Neural progenitor cell (in vitro differentiated cells): ENCODE measurements at regions not wholly inside any gene's neighbourhood (a gene's known extent, or its start where the extent isn't known, plus 50 kb on each side); places are given as distances from the start of the nearest gene placed in this dataset.

Source experiments
- DNase-seq: peaks from one replicate; pipeline ENCODE4 v3.0.0-alpha.2; 2016; ENCODE audit warnings: low spot score
- H2AFZ ChIP-seq: fragments of 200-600 bp; sonication (generic); replicated peaks from 2 replicates; pipeline ENCODE4 v1.6.1; 2016; ENCODE audit warnings: antibody characterized with exemption
- H3F3A ChIP-seq: fragments of 200-600 bp; sonication (generic); 2 replicates; pipeline ENCODE4 v1.6.1; 2016; ENCODE audit warnings: antibody characterized with exemption, low read depth
- H3K27ac ChIP-seq: fragments of 200-600 bp; sonication (generic); 2 replicates; pipeline ENCODE4 v1.5.1; 2016; ENCODE audit warnings: mild to moderate bottlenecking
- H3K27me3 ChIP-seq: fragments of 200-600 bp; sonication (generic); 2 replicates; pipeline ENCODE4 v1.6.1; 2016; ENCODE audit warnings: mild to moderate bottlenecking, moderate library complexity
- H3K36me3 ChIP-seq: fragments of 200-600 bp; sonication (generic); 2 replicates; pipeline ENCODE4 v1.5.1; 2016
- H3K4me1 ChIP-seq: fragments of 200-600 bp; sonication (generic); 2 replicates; pipeline ENCODE4 v1.6.1; 2016; ENCODE audit warnings: mixed run types
- H3K4me2 ChIP-seq: fragments of 200-600 bp; sonication (generic); 2 replicates; pipeline ENCODE4 v1.6.1; 2016
- H3K4me3 ChIP-seq: fragments of 200-600 bp; sonication (generic); 2 replicates; pipeline ENCODE4 v1.5.1; 2016
- H3K79me2 ChIP-seq: fragments of 200-600 bp; sonication (generic); 2 replicates; pipeline ENCODE4 v1.6.1; 2016; ENCODE audit warnings: low read depth
- H3K9ac ChIP-seq: fragments of 200-600 bp; sonication (generic); 2 replicates; pipeline ENCODE4 v1.6.1; 2016
- H3K9me3 ChIP-seq: fragments of 200-600 bp; sonication (generic); 2 replicates; pipeline ENCODE4 v1.5.1; 2016; ENCODE audit warnings: low read depth
- H4K20me1 ChIP-seq: fragments of 200-600 bp; sonication (generic); 2 replicates; pipeline ENCODE4 v1.6.1; 2016; ENCODE audit warnings: low read depth
- H3K27ac Mint-ChIP-seq: 3 replicates; pipeline ENCODE4 v1.8.0; 2021; ENCODE audit warnings: mixed read lengths
- H3K27me3 Mint-ChIP-seq: 2 replicates; pipeline ENCODE4 v1.8.0; 2022; ENCODE audit warnings: low read depth, mild to moderate bottlenecking, inconsistent platforms, moderate library complexity, mixed read lengths; ENCODE audit not compliant: insufficient read depth
- H3K36me3 Mint-ChIP-seq: 3 replicates; pipeline ENCODE4 v1.8.0; 2021; ENCODE audit warnings: mixed read lengths
- H3K4me1 Mint-ChIP-seq: 3 replicates; pipeline ENCODE4 v1.8.0; 2021; ENCODE audit warnings: mixed read lengths
- H3K4me3 Mint-ChIP-seq: 3 replicates; pipeline ENCODE4 v1.8.0; 2021; ENCODE audit warnings: mild to moderate bottlenecking, moderate library complexity, mixed read lengths
- H3K9me3 Mint-ChIP-seq: 3 replicates; pipeline ENCODE4 v1.8.0; 2020; ENCODE audit warnings: mixed read lengths
- EZH2 ChIP-seq: fragments of 200-600 bp; sonication (generic); IDR thresholded peaks from 2 replicates; pipeline ENCODE4 v1.6.1; 2017; ENCODE audit warnings: antibody characterized with exemption, mild to moderate bottlenecking, moderate library complexity
- EZH2phosphoT487 ChIP-seq: fragments of 200-600 bp; sonication (generic); IDR thresholded peaks from 2 replicates; pipeline ENCODE4 v1.6.1; 2017; ENCODE audit warnings: antibody characterized with exemption
- TF ChIP-seq, protein P1 (sequence below): fragments of 200-600 bp; sonication (generic); IDR thresholded peaks from 2 replicates; pipeline ENCODE4 v1.5.1; 2017; ENCODE audit warnings: antibody characterized with exemption, mild to moderate bottlenecking

DNA sequence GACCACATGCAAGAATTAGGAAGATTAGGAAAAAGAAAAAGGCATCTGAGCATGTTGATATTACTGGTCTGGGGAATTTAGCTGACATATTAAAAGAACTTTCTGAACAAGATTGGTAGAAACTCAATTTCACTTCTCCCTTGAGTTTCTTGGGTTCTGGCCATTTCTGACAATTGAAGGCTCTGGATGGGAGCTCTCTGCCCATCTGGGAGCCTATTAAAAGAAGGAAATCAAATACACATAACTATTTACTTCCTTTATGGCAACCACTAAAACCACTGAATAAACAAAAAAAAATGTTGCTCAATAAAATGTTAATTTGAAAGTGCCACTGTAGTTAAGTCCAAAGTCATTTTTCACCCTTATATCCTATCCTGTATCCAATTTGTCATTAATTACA, 216.8 kb upstream of the HNMT start:
- Histone ChIP-seq H3K9me3 (no peaks in the 10 kb centered on the region), H3F3A (no peaks in the 10 kb centered on the region), H2AFZ (no peak overlapping the region), H3K4me1 (no peaks in the 10 kb centered on the region), H3K36me3 (no peaks in the 10 kb centered on the region), H3K79me2 (no peaks in the 10 kb centered on the region), H4K20me1 (no peaks in the 10 kb centered on the region), H3K9ac (no peak overlapping the region), H3K27ac (no peak overlapping the region), H3K4me2 (no peak overlapping the region), H3K27me3 (no peaks in the 10 kb centered on the region), H3K4me3 (no peak overlapping the region)
- Mint-ChIP-seq H3K4me1 (peaks cover 8% of the 10 kb centered on the region), H3K27me3 (no peaks in the 10 kb centered on the region), H3K27ac (no peak overlapping the region), H3K9me3 (no peaks in the 10 kb centered on the region), H3K4me3 (no peak overlapping the region), H3K36me3 (no peaks in the 10 kb centered on the region)
- TF ChIP-seq EZH2: no peak
- TF ChIP-seq, protein P1, sequence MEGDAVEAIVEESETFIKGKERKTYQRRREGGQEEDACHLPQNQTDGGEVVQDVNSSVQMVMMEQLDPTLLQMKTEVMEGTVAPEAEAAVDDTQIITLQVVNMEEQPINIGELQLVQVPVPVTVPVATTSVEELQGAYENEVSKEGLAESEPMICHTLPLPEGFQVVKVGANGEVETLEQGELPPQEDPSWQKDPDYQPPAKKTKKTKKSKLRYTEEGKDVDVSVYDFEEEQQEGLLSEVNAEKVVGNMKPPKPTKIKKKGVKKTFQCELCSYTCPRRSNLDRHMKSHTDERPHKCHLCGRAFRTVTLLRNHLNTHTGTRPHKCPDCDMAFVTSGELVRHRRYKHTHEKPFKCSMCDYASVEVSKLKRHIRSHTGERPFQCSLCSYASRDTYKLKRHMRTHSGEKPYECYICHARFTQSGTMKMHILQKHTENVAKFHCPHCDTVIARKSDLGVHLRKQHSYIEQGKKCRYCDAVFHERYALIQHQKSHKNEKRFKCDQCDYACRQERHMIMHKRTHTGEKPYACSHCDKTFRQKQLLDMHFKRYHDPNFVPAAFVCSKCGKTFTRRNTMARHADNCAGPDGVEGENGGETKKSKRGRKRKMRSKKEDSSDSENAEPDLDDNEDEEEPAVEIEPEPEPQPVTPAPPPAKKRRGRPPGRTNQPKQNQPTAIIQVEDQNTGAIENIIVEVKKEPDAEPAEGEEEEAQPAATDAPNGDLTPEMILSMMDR: no peak
- TF ChIP-seq EZH2phosphoT487: no peak
- DNase-seq: no peak

DNA sequence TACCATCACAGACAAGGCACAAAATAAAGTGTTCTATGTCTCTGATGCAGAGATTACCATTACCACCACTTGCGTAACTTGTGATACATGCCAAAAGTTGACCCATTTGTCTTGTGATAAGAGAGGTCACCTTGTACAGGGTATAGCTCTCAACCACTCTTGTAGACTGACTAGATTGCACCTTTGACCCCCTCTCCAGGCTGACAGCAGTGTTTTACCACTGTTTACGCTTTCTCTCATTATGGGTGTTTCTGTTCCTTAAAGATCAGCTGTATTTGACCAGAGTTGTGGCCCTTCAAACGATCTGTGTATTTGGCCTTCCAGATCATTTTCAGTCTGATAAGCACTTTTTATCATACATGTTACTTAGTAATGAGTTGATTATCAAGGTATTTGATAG, 215.7 kb upstream of the HNMT start:
- H3K79me2 ChIP-seq: no peaks in the 10 kb centered on the region
- H3K27ac ChIP-seq: no peak overlapping the region
- no peak overlapping the region for H3K4me3 ChIP-seq
- H3K4me3 Mint-ChIP-seq: no peak overlapping the region
- H3K9ac ChIP-seq: no peak overlapping the region
- H3K9me3 Mint-ChIP-seq: no peaks in the 10 kb centered on the region
- H3K27ac Mint-ChIP-seq: no peak overlapping the region
- H3K36me3 ChIP-seq: no peaks in the 10 kb centered on the region
- TF ChIP-seq EZH2phosphoT487: no peak
- TF ChIP-seq EZH2: no peak
- TF ChIP-seq, protein P1: no peak
- no peak for DNase-seq
- H4K20me1 ChIP-seq: no peaks in the 10 kb centered on the region
- no peaks in the 10 kb centered on the region for H3F3A ChIP-seq
- no peak overlapping the region for H2AFZ ChIP-seq
- no peak overlapping the region for H3K4me2 ChIP-seq
- H3K27me3 ChIP-seq: no peaks in the 10 kb centered on the region
- H3K9me3 ChIP-seq: no peaks in the 10 kb centered on the region
- H3K4me1 ChIP-seq: no peaks in the 10 kb centered on the region
- H3K36me3 Mint-ChIP-seq: no peaks in the 10 kb centered on the region
- peaks cover 2% of the 10 kb centered on the region for H3K4me1 Mint-ChIP-seq
- no peaks in the 10 kb centered on the region for H3K27me3 Mint-ChIP-seq

DNA sequence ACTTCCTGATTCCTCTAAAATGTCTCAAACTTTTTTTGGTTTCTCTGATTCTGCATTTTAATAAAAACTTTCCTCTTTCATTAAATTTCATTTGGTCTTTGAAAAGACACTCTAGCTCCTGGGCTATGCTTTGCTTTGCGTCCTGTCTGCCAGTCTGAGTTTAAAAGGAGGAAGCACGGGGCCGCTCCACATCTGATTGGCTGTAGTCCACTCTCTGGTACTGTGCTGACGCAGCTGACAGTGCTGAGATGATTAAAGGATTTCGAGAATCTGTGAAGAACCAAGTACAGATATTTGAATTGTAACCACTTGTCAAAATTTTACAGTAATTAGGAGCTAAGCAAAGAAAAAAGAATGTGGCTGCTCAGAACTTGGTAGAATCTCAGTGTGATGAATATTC, 199.6 kb upstream of the HNMT start:
- no peaks in the 10 kb centered on the region for H3K27me3 ChIP-seq
- no peak overlapping the region for H3K4me2 ChIP-seq
- H3K4me1 Mint-ChIP-seq: no peaks in the 10 kb centered on the region
- H3K9me3 ChIP-seq: no peaks in the 10 kb centered on the region
- no peak overlapping the region for H3K9ac ChIP-seq
- peak overlapping the region; percentile 97 for H2AFZ ChIP-seq
- no peaks in the 10 kb centered on the region for H4K20me1 ChIP-seq
- H3K9me3 Mint-ChIP-seq: peaks cover 8% of the 10 kb centered on the region
- no peaks in the 10 kb centered on the region for H3K36me3 ChIP-seq
- H3K4me3 Mint-ChIP-seq: no peak overlapping the region
- peak; percentile 13 for DNase-seq
- H3K4me1 ChIP-seq: peaks cover 7% of the 10 kb centered on the region
- TF ChIP-seq EZH2: no peak
- TF ChIP-seq, protein P1: no peak
- no peak for TF ChIP-seq EZH2phosphoT487
- H3K27ac Mint-ChIP-seq: no peak overlapping the region
- H3K4me3 ChIP-seq: no peak overlapping the region
- no peaks in the 10 kb centered on the region for H3F3A ChIP-seq
- H3K27ac ChIP-seq: no peak overlapping the region
- no peaks in the 10 kb centered on the region for H3K27me3 Mint-ChIP-seq
- H3K36me3 Mint-ChIP-seq: no peaks in the 10 kb centered on the region
- H3K79me2 ChIP-seq: no peaks in the 10 kb centered on the region

DNA sequence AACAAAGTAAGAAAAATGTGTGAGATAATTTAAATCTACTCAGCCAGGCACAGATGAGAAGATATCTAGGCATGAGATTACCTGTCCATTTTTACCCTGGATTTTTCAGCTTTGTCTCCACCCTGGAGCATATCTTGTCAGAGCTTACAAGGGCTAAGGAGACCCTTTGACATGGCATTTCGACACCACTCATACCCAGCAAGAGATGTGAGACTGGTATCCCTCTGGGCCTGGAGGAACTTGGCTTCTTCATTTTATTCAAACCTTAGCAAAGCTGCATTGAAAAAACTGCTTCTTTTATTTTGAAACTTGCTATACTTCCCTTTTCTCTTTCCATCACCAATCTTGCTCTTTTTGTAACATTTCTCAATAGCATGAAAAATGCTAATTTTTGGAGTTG, 194.9 kb upstream of the HNMT start:
- Histone ChIP-seq H3K4me2 (no peak overlapping the region), H3K9me3 (no peaks in the 10 kb centered on the region), H3K4me3 (no peak overlapping the region), H3K9ac (no peak overlapping the region), H3F3A (no peaks in the 10 kb centered on the region), H3K4me1 (peaks cover 19% of the 10 kb centered on the region), H3K27me3 (no peaks in the 10 kb centered on the region), H3K27ac (peak overlapping the region; percentile 2), H3K79me2 (no peaks in the 10 kb centered on the region), H3K36me3 (no peaks in the 10 kb centered on the region), H4K20me1 (no peaks in the 10 kb centered on the region), H2AFZ (no peak overlapping the region)
- no peak for TF ChIP-seq EZH2phosphoT487
- TF ChIP-seq, protein P1: no peak
- no peak for TF ChIP-seq EZH2
- Mint-ChIP-seq H3K27me3 (no peaks in the 10 kb centered on the region), H3K4me1 (no peaks in the 10 kb centered on the region), H3K9me3 (no peaks in the 10 kb centered on the region), H3K27ac (no peak overlapping the region), H3K4me3 (no peak overlapping the region), H3K36me3 (no peaks in the 10 kb centered on the region)
- DNase-seq: no peak
